Suprapubic skin (tissue), 3 donors: ENCODE measurements at regions not wholly inside any gene's neighbourhood (a gene's known extent, or its start where the extent isn't known, plus 50 kb on each side); places are given as distances from the start of the nearest gene placed in this dataset.
"Not testable (repeated sequence)": the region's sequence is repeated elsewhere in the genome, so short reads cannot be mapped to it uniquely, and the experiment has no call there.

Source experiments
- EP300 ChIP-seq: sonication (generic); formaldehyde crosslinking; IDR thresholded peaks from one replicate; pipeline ENCODE4 v1.6.1; 2017; ENCODE audit warnings: antibody characterized with exemption
- POLR2A ChIP-seq, 2 donors: fragments of 450-650 bp; IDR thresholded peaks; one replicate each; pipeline ENCODE4 v1.6.1; 2017; ENCODE audit warnings: antibody characterized with exemption in 2 of 2, mild to moderate bottlenecking in 2 of 2, moderate library complexity in 2 of 2
- TF ChIP-seq, protein P1 (sequence below), 2 donors: fragments of 200-600 bp in 1 of 2; fragments of 450-650 bp in 1 of 2; sonication (generic) in 1 of 2; IDR thresholded peaks; one replicate each; pipeline ENCODE4 v1.5.1; 2016 to 2019; ENCODE audit warnings: antibody characterized with exemption in 2 of 2, mild to moderate bottlenecking in 1 of 2, moderate library complexity in 1 of 2

DNA sequence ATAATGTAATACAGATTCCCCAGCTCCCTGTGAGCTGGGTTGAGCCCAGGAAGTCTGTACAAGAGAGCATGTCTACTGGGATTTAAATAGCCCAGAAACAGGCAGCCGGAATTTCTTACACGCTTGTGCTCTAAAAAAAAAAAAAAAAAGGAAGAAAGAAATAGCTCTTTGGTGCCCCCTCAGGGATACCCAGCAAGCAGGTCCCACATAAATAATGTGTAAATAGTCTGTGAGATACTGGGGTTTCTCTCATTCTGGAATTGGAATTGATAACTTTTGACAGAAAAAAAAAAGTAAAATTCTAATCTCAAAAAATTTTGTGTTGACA lies 81.4 kb upstream of the SEC22B start:
- TF ChIP-seq, protein P1, sequence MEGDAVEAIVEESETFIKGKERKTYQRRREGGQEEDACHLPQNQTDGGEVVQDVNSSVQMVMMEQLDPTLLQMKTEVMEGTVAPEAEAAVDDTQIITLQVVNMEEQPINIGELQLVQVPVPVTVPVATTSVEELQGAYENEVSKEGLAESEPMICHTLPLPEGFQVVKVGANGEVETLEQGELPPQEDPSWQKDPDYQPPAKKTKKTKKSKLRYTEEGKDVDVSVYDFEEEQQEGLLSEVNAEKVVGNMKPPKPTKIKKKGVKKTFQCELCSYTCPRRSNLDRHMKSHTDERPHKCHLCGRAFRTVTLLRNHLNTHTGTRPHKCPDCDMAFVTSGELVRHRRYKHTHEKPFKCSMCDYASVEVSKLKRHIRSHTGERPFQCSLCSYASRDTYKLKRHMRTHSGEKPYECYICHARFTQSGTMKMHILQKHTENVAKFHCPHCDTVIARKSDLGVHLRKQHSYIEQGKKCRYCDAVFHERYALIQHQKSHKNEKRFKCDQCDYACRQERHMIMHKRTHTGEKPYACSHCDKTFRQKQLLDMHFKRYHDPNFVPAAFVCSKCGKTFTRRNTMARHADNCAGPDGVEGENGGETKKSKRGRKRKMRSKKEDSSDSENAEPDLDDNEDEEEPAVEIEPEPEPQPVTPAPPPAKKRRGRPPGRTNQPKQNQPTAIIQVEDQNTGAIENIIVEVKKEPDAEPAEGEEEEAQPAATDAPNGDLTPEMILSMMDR (IDR thresholded peaks at IDR 0.05): not testable (repeated sequence)
- not testable (repeated sequence) for TF ChIP-seq POLR2A (IDR thresholded peaks at IDR 0.05); EP300
